Liver (tissue), 8 donors: ENCODE measurements at regions not wholly inside any gene's neighbourhood (a gene's known extent, or its start where the extent isn't known, plus 50 kb on each side); places are given as distances from the start of the nearest gene placed in this dataset.

Source experiments
- DNase-seq: peaks from one replicate; pipeline ENCODE4 v3.0.0-alpha.2; 2017; ENCODE audit warnings: low spot score
- H3K27ac ChIP-seq, 2 donors: one replicate each; pipeline ENCODE4 v1.7.0; 2013; ENCODE audit warnings: inconsistent platforms in 2 of 2, low read length in 2 of 2, control low read depth in 1 of 2, low read depth in 1 of 2, mild to moderate bottlenecking in 1 of 2
- H3K27me3 ChIP-seq, 4 donors: one replicate each; pipeline versions ENCODE4 v1.6.1 to v1.7.0; 2013; ENCODE audit warnings: low read length in 3 of 4, inconsistent platforms in 1 of 4, mild to moderate bottlenecking in 1 of 4, moderate library complexity in 1 of 4; ENCODE audit not compliant: control insufficient read depth in 4 of 4, insufficient read depth in 4 of 4
- H3K36me3 ChIP-seq, 4 donors: one replicate each; pipeline versions ENCODE4 v1.6.1 to v1.7.0; 2013; ENCODE audit warnings: low read length in 3 of 4, mild to moderate bottlenecking in 3 of 4, low read depth in 1 of 4, moderate library complexity in 1 of 4; ENCODE audit not compliant: control insufficient read depth in 4 of 4, insufficient read depth in 3 of 4
- H3K4me1 ChIP-seq, 4 donors: one replicate each; pipeline versions ENCODE4 v1.6.1 to v1.7.0; 2013; ENCODE audit warnings: low read length in 3 of 4, mild to moderate bottlenecking in 3 of 4, moderate library complexity in 1 of 4; ENCODE audit not compliant: control insufficient read depth in 4 of 4, insufficient read depth in 4 of 4
- H3K4me3 ChIP-seq, 3 donors: one replicate each; pipeline versions ENCODE4 v1.6.1 to v1.7.0; 2013; ENCODE audit warnings: low read length in 3 of 3, control low read depth in 1 of 3, low read depth in 1 of 3, mild to moderate bottlenecking in 1 of 3
- H3K9ac ChIP-seq, 2 donors: one replicate each; pipeline ENCODE4 v1.7.0; 2013; ENCODE audit warnings: low read length in 2 of 2, mild to moderate bottlenecking in 2 of 2, moderate library complexity in 2 of 2, control low read depth in 1 of 2, low read depth in 1 of 2
- H3K9me3 ChIP-seq, 4 donors: one replicate each; pipeline versions ENCODE4 v1.6.1 to v1.7.0; 2013; ENCODE audit warnings: low read length in 3 of 4; ENCODE audit not compliant: control insufficient read depth in 4 of 4
- FOXA1 ChIP-seq: IDR thresholded peaks from 2 replicates; pipeline ENCODE4 v1.6.1; 2016; ENCODE audit warnings: antibody characterized with exemption
- GABPA ChIP-seq, 2 donors: IDR thresholded peaks in 1 of 2; conservative IDR thresholded peaks in 1 of 2; 2 replicates each; pipeline ENCODE4 v1.6.1; 2016; ENCODE audit warnings: antibody characterized with exemption in 2 of 2, mild to moderate bottlenecking in 1 of 2, moderate library complexity in 1 of 2
- HNF4G ChIP-seq: IDR thresholded peaks from 2 replicates; pipeline ENCODE4 v1.6.1; 2016; ENCODE audit warnings: antibody characterized with exemption
- NR2F2 ChIP-seq: IDR thresholded peaks from 2 replicates; pipeline ENCODE4 v1.6.1; 2016; ENCODE audit warnings: antibody characterized with exemption
- RAD21 ChIP-seq, 2 donors: IDR thresholded peaks; 2 replicates each; pipeline ENCODE4 v1.6.1; 2016; ENCODE audit warnings: antibody characterized with exemption in 2 of 2, mild to moderate bottlenecking in 2 of 2
- RXRA ChIP-seq, 2 donors: IDR thresholded peaks; 2 replicates each; pipeline ENCODE4 v1.6.1; 2017 to 2018; ENCODE audit warnings: antibody characterized with exemption in 2 of 2, mild to moderate bottlenecking in 1 of 2
- SP1 ChIP-seq: IDR thresholded peaks from 2 replicates; pipeline ENCODE4 v1.6.1; 2018; ENCODE audit warnings: antibody characterized with exemption, mild to moderate bottlenecking
- TAF1 ChIP-seq: conservative IDR thresholded peaks from 2 replicates; pipeline ENCODE4 v1.6.1; 2016; ENCODE audit warnings: antibody characterized with exemption, mild to moderate bottlenecking
- YY1 ChIP-seq: IDR thresholded peaks from 2 replicates; pipeline ENCODE4 v1.6.1; 2016; ENCODE audit warnings: antibody characterized with exemption, mild to moderate bottlenecking
- WGBS: extraction: QIAGEN DNeasy Blood & Tissue Kit; methylation state at CpG from one replicate; pipeline ENCODE4 v1.1.7; 2013; 5-methylcytosine and 5-hydroxymethylcytosine counted together
- TF ChIP-seq, protein P1 (sequence below): fragments of 150-350 bp; IDR thresholded peaks from 2 replicates; pipeline ENCODE4 v1.5.1; 2017; ENCODE audit warnings: improper control_type of control experiment, low read depth, low read length; ENCODE audit not compliant: missing input control
- TF ChIP-seq, protein P2 (sequence below): IDR thresholded peaks from 2 replicates; pipeline ENCODE4 v1.6.1; 2016; ENCODE audit warnings: antibody characterized with exemption
- TF ChIP-seq, protein P3 (sequence below): IDR thresholded peaks from 2 replicates; pipeline ENCODE4 v1.6.1; 2016; ENCODE audit warnings: antibody characterized with exemption
- TF ChIP-seq, protein P4 (sequence below): IDR thresholded peaks from 2 replicates; pipeline ENCODE4 v1.6.1; 2016; ENCODE audit warnings: antibody characterized with exemption, mild to moderate bottlenecking
- TF ChIP-seq, protein P5 (sequence below): IDR thresholded peaks from 2 replicates; pipeline ENCODE4 v1.6.1; 2016; ENCODE audit warnings: antibody characterized with exemption
- donor health status: healthy.
- donor health status: healthy.
- donor health status: healthy.
- donor health status: healthy.
- donor health status: healthy.

DNA sequence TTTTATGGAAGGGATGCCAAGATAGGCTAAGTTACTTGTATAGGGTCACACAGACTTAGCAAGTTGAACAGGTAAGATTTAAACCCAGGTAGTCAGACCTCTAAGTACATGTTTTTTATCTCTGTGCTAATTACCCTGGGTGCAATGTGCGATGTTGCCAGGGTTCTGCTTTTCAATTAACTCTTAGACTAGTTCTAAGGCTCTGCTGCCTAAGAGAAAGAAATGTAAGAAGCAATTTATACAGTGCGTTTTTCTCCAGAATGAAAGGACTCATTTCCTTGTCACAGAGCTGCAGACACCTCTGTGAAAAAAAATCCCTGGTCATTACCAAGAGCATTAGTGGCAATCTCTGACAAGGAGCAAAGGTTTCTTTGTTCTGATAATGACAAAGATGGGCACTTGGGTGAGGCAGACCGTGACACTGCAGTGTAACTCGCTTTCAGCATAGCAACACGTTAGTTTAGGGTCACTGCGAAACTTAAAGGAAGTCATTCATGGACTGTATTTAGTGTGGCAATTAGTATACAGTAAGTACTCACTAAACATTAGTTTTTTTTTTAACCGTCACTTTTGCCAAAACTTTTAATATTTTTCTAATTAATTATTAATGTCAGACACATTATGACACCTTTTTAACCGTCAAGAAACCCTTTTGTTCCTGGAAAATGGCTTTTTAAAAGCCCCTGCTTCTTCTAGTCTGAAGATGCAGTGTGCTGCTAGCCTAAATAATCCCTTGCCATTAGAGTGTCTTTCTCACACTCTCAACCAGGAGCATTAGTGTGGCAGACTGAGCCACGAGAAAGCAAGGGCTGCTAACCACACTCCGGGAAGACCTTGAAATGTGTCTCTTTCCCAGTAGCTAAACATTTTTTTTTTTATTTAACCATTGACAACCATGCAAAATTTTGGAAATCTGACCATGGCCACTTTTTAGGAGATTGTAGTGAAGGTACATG is 520.0 kb upstream of the C9orf72 start (continued):
- TF ChIP-seq, protein P1, sequence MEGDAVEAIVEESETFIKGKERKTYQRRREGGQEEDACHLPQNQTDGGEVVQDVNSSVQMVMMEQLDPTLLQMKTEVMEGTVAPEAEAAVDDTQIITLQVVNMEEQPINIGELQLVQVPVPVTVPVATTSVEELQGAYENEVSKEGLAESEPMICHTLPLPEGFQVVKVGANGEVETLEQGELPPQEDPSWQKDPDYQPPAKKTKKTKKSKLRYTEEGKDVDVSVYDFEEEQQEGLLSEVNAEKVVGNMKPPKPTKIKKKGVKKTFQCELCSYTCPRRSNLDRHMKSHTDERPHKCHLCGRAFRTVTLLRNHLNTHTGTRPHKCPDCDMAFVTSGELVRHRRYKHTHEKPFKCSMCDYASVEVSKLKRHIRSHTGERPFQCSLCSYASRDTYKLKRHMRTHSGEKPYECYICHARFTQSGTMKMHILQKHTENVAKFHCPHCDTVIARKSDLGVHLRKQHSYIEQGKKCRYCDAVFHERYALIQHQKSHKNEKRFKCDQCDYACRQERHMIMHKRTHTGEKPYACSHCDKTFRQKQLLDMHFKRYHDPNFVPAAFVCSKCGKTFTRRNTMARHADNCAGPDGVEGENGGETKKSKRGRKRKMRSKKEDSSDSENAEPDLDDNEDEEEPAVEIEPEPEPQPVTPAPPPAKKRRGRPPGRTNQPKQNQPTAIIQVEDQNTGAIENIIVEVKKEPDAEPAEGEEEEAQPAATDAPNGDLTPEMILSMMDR, result no peak
- TF ChIP-seq TAF1, result no peak

DNA sequence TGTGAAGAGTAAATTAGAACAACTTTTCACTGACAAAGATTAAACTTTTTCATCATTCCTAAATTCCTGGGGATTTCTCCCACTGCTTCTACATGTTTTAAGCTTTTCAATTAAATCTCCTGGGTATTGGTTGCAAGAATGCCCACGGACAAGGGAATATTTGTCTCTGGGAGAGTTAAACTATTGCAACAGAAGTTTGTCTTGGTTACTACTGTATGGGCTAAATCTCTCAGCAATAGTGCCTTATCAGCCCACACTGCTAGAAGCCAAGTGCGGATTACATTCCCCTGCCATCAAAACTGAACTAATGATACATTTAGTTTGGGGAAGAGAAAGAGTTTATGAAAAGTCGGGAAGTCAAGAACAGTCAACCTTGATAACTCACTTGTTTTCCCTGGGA is 528.2 kb upstream of the C9orf72 start:
- Histone ChIP-seq H3K9me3 (no peaks in the 10 kb centered on the region), H3K27ac (no peak overlapping the region), H3K27me3 (no peaks in the 10 kb centered on the region), H3K4me1 (no peaks in the 10 kb centered on the region), H3K4me3 (no peak overlapping the region), H3K36me3 (no peaks in the 10 kb centered on the region), H3K9ac (no peak overlapping the region)
- TF ChIP-seq, protein P2, sequence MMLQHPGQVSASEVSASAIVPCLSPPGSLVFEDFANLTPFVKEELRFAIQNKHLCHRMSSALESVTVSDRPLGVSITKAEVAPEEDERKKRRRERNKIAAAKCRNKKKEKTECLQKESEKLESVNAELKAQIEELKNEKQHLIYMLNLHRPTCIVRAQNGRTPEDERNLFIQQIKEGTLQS, result no peak
- TF ChIP-seq YY1 (no peak), GABPA (IDR thresholded peaks at IDR 0.05 in 1 of 2, conservative IDR thresholded peaks at IDR 0.05 in 1 of 2) (no peak), HNF4G (no peak), NR2F2 (no peak), FOXA1 (no peak), RAD21 (IDR thresholded peaks at IDR 0.05) (no peak), RXRA (IDR thresholded peaks at IDR 0.05) (no peak)
- TF ChIP-seq, protein P1, result no peak
- DNase-seq, result no peak
- WGBS, result 48% methylated on average over 3 of the region's 3 CpGs

DNA sequence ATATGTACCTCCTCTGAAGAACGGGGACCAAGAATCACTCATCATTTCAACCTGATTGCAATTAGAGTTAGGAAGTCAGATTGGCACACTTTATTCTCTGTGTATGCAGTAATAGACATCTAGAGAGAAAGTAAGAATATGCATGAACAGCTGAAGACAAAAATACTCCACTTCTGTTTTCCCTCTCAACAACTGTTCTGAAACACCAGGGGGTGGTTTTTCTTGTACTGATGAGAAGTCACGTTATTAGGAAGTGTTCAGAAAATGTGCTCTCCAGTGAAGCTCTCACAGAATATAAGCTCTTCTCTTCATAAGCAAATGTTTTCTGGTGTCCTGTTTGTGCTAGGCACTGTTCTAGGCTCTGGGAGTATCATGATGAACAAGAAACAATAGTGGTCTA is 531.7 kb upstream of the C9orf72 start:
- no peak overlapping the region for H3K9ac ChIP-seq
- no peaks in the 10 kb centered on the region for H3K4me1 ChIP-seq
- H3K9me3 ChIP-seq, result no peaks in the 10 kb centered on the region
- DNase-seq, result no peak
- no peak overlapping the region for H3K4me3 ChIP-seq
- H3K27ac ChIP-seq, result no peak overlapping the region
- H3K36me3 ChIP-seq, result no peaks in the 10 kb centered on the region
- TF ChIP-seq, protein P3, sequence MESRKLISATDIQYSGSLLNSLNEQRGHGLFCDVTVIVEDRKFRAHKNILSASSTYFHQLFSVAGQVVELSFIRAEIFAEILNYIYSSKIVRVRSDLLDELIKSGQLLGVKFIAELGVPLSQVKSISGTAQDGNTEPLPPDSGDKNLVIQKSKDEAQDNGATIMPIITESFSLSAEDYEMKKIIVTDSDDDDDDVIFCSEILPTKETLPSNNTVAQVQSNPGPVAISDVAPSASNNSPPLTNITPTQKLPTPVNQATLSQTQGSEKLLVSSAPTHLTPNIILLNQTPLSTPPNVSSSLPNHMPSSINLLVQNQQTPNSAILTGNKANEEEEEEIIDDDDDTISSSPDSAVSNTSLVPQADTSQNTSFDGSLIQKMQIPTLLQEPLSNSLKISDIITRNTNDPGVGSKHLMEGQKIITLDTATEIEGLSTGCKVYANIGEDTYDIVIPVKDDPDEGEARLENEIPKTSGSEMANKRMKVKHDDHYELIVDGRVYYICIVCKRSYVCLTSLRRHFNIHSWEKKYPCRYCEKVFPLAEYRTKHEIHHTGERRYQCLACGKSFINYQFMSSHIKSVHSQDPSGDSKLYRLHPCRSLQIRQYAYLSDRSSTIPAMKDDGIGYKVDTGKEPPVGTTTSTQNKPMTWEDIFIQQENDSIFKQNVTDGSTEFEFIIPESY, result no peak
- no peak for TF ChIP-seq HNF4G
- TF ChIP-seq RAD21 (IDR thresholded peaks at IDR 0.05), result no peak
- TF ChIP-seq GABPA (IDR thresholded peaks at IDR 0.05 in 1 of 2, conservative IDR thresholded peaks at IDR 0.05 in 1 of 2), result no peak
- TF ChIP-seq SP1, result no peak
- no peak for TF ChIP-seq YY1
- TF ChIP-seq, protein P4, sequence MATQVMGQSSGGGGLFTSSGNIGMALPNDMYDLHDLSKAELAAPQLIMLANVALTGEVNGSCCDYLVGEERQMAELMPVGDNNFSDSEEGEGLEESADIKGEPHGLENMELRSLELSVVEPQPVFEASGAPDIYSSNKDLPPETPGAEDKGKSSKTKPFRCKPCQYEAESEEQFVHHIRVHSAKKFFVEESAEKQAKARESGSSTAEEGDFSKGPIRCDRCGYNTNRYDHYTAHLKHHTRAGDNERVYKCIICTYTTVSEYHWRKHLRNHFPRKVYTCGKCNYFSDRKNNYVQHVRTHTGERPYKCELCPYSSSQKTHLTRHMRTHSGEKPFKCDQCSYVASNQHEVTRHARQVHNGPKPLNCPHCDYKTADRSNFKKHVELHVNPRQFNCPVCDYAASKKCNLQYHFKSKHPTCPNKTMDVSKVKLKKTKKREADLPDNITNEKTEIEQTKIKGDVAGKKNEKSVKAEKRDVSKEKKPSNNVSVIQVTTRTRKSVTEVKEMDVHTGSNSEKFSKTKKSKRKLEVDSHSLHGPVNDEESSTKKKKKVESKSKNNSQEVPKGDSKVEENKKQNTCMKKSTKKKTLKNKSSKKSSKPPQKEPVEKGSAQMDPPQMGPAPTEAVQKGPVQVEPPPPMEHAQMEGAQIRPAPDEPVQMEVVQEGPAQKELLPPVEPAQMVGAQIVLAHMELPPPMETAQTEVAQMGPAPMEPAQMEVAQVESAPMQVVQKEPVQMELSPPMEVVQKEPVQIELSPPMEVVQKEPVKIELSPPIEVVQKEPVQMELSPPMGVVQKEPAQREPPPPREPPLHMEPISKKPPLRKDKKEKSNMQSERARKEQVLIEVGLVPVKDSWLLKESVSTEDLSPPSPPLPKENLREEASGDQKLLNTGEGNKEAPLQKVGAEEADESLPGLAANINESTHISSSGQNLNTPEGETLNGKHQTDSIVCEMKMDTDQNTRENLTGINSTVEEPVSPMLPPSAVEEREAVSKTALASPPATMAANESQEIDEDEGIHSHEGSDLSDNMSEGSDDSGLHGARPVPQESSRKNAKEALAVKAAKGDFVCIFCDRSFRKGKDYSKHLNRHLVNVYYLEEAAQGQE, result no peak
- no peak for TF ChIP-seq TAF1
- TF ChIP-seq FOXA1, result no peak
- TF ChIP-seq, protein P5, sequence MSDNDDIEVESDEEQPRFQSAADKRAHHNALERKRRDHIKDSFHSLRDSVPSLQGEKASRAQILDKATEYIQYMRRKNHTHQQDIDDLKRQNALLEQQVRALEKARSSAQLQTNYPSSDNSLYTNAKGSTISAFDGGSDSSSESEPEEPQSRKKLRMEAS, result no peak
- H3K27me3 ChIP-seq, result no peaks in the 10 kb centered on the region
- 65% methylated on average over 2 of the region's 2 CpGs for WGBS
